Gastrocnemius medialis (tissue), 4 donors: ENCODE measurements at regions not wholly inside any gene's neighbourhood (a gene's known extent, or its start where the extent isn't known, plus 50 kb on each side); places are given as distances from the start of the nearest gene placed in this dataset.

Experiments used
- ATAC-seq, 2 donors: fragments of 150-250 bp; one replicate each; pipeline ENCODE4 v1.9.1; 2016
- DNase-seq, 2 donors: peaks; one replicate each; pipeline ENCODE4 v3.0.0-alpha.2; 2019
- H3K27ac ChIP-seq, 4 donors: fragments of 200-600 bp; sonication (generic); 1 replicate in 1 of 4; 2 replicates in 3 of 4; pipeline ENCODE4 v1.5.1; 2016 to 2018; ENCODE audit warnings: mild to moderate bottlenecking in 2 of 4, moderate library complexity in 1 of 4
- H3K27me3 ChIP-seq, 3 donors: fragments of 200-600 bp; sonication (generic) in 2 of 3; 1 replicate in 1 of 3; 2 replicates in 2 of 3; pipeline versions ENCODE4 v1.5.1 to v1.6.0; 2016 to 2019; ENCODE audit warnings: mild to moderate bottlenecking in 1 of 3, moderate library complexity in 1 of 3
- H3K36me3 ChIP-seq, 2 donors: fragments of 200-600 bp; sonication (generic) in 1 of 2; one replicate each; pipeline ENCODE4 v1.5.1; 2017 to 2018
- H3K4me1 ChIP-seq, 2 donors: fragments of 200-600 bp; sonication (generic) in 1 of 2; one replicate each; pipeline ENCODE4 v1.5.1; 2016 to 2017; ENCODE audit warnings: mild to moderate bottlenecking in 2 of 2
- H3K4me3 ChIP-seq, 4 donors: fragments of 200-600 bp; sonication (generic) in 3 of 4; 1 replicate in 1 of 4; 2 replicates in 3 of 4; pipeline ENCODE4 v1.5.1; 2016 to 2019; ENCODE audit warnings: mild to moderate bottlenecking in 2 of 4
- H3K9me3 ChIP-seq, 3 donors: fragments of 200-600 bp; sonication (generic) in 2 of 3; 1 replicate in 1 of 3; 2 replicates in 2 of 3; pipeline ENCODE4 v1.5.1; 2016 to 2019
- POLR2A ChIP-seq, 2 donors: fragments of 450-650 bp; IDR thresholded peaks; one replicate each; pipeline ENCODE4 v1.6.1; 2017; ENCODE audit warnings: antibody characterized with exemption in 2 of 2, mild to moderate bottlenecking in 2 of 2, moderate library complexity in 2 of 2
- in situ Hi-C, 4 donors: fragments of 200-750 bp; cut with MboI; loops; one replicate each; pipeline versions ENCODE4 v1.15.0 to v1.8.0; 2017; ENCODE audit warnings: low sequenced_read_pairs in 4 of 4
- intact Hi-C: fragments of 100-400 bp; cut with DNase I; formaldehyde crosslinking; loops from one replicate; pipeline ENCODE4 v1.15.1; 2023; ENCODE audit warnings: low total_unique reads
- TF ChIP-seq, protein P1 (sequence below), 5 experiments: fragments of 450-650 bp in 3 of 5; fragments of 200-600 bp in 2 of 5; sonication (generic) in 2 of 5; IDR thresholded peaks in 4 of 5; conservative IDR thresholded peaks in 1 of 5; 1 replicate in 4 of 5; 2 replicates in 1 of 5; pipeline ENCODE4 v1.5.1; 2016 to 2019; ENCODE audit warnings: antibody characterized with exemption in 5 of 5, mild to moderate bottlenecking in 3 of 5, moderate library complexity in 3 of 5

DNA sequence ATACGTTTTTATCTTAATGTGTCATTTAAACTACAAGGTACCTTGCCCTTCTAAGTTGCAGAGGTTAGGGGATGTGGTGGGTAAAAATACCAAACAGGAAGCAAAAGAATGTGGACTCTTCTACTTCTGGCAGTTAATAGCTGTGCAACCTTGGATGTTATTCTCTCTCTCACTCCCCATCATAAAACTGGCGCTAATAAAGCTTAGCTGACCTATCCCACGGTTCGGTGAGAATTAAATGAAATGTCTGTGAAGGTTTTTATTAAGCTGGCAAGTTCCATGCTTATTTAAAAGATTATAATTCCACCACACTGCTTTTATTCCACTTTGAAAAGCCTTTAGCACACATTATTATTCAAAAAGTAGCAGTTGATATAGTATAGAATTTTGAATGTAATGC is 127.8 kb upstream of the SLC22A23 start:
- intact Hi-C loops: no loop called here
- H3K27me3 ChIP-seq: peaks cover 0 to 2% (median 0%) of the 10 kb centered on the region in 3 donors
- ATAC-seq: no peak
- H3K36me3 ChIP-seq: no peaks in the 10 kb centered on the region
- no peak overlapping the region for H3K4me3 ChIP-seq
- in situ Hi-C loops: no loop called here
- H3K4me1 ChIP-seq: no peaks in the 10 kb centered on the region
- TF ChIP-seq POLR2A (IDR thresholded peaks at IDR 0.05): no peak
- TF ChIP-seq, protein P1, sequence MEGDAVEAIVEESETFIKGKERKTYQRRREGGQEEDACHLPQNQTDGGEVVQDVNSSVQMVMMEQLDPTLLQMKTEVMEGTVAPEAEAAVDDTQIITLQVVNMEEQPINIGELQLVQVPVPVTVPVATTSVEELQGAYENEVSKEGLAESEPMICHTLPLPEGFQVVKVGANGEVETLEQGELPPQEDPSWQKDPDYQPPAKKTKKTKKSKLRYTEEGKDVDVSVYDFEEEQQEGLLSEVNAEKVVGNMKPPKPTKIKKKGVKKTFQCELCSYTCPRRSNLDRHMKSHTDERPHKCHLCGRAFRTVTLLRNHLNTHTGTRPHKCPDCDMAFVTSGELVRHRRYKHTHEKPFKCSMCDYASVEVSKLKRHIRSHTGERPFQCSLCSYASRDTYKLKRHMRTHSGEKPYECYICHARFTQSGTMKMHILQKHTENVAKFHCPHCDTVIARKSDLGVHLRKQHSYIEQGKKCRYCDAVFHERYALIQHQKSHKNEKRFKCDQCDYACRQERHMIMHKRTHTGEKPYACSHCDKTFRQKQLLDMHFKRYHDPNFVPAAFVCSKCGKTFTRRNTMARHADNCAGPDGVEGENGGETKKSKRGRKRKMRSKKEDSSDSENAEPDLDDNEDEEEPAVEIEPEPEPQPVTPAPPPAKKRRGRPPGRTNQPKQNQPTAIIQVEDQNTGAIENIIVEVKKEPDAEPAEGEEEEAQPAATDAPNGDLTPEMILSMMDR (IDR thresholded peaks at IDR 0.05 in 4 of 5, conservative IDR thresholded peaks at IDR 0.05 in 1 of 5): no peak
- H3K27ac ChIP-seq: no peak overlapping the region
- no peak for DNase-seq
- H3K9me3 ChIP-seq: peaks cover 0 to 6% (median 0%) of the 10 kb centered on the region in 3 donors

DNA sequence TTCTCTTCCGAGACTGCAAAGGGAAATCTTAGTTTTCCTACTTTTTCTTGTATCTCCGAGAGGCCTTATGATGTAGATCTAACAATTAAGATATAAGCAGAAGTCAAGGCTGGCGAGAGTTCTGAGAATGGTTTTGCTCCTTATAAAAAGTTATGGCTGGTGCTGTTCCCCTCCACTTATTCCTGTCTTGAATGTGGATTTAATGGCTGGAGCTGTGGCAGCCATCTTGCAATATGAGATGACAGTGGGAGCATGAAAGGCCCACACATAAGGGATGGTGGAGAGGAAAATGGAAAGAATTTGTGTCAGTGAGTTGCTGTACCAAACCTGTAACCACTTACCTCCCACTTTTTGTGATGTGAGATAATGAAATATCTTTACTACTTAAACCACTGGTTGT is 124.6 kb upstream of the SLC22A23 start:
- no peak overlapping the region for H3K27ac ChIP-seq
- ATAC-seq: no peak
- H3K9me3 ChIP-seq: no peaks in the 10 kb centered on the region
- H3K4me3 ChIP-seq: no peak overlapping the region
- no peaks in the 10 kb centered on the region for H3K4me1 ChIP-seq
- H3K36me3 ChIP-seq: no peaks in the 10 kb centered on the region
- in situ Hi-C loops: no loop called here
- TF ChIP-seq, protein P1 (IDR thresholded peaks at IDR 0.05 in 4 of 5, conservative IDR thresholded peaks at IDR 0.05 in 1 of 5): no peak
- TF ChIP-seq POLR2A (IDR thresholded peaks at IDR 0.05): no peak
- no peak for DNase-seq
- intact Hi-C loops: no loop called here
- no peaks in the 10 kb centered on the region for H3K27me3 ChIP-seq

DNA sequence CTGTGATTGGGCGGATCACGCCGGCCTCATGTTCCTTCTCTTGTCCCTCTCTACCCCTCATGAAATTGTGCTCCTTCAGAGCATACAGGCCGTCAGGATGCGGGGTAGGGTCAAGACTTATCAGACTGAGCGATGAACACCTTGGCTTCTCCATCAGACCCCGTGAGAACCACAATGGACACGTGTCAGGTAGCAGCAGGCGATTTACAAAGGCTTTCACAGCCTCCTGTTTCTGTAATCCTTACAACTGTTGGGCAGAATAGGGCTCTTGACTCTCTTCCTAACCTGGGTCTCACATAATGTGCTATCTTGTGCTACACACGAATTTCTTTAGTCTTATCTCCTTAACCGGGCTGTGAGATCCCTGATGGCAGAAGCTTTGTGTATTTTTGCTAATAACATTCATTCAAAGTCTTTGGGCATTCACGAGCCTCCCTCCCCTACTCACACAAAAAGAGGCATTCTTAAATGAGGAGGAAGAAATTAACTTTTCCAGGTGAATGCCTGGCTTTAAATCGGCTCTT is 122.9 kb upstream of the SLC22A23 start:
- Histone ChIP-seq H3K27me3 (no peaks in the 10 kb centered on the region), H3K9me3 (no peaks in the 10 kb centered on the region), H3K27ac (no peak overlapping the region), H3K4me3 (no peak overlapping the region), H3K36me3 (no peaks in the 10 kb centered on the region), H3K4me1 (no peaks in the 10 kb centered on the region)
- no peak for TF ChIP-seq POLR2A (IDR thresholded peaks at IDR 0.05)
- TF ChIP-seq, protein P1 (IDR thresholded peaks at IDR 0.05 in 4 of 5, conservative IDR thresholded peaks at IDR 0.05 in 1 of 5): no peak
- intact Hi-C loops (no loop called here), in situ Hi-C loops (no loop called here)
- DNase-seq (no peak), ATAC-seq (no peak)

DNA sequence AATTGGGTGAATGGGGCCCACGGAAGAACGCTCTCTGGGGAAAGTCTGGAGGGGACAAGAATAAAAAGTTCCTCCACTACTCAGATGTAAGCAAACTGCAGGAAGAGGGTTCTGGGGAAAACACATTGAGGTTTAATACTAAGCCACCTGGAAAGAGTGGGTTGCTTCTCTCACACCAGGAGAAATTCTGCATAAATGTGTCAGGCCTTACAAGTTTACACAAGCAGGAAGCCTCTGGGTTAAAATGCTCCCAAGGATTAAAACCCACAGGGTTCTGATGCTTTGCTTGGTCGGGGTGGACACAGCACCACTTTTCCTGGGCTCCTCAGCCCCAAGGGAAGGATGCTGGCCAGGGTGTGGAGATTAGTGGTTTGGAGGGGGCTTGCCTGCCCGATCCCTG is 122.1 kb upstream of the SLC22A23 start:
- Histone ChIP-seq H3K27me3 (no peaks in the 10 kb centered on the region), H3K9me3 (no peaks in the 10 kb centered on the region), H3K27ac (no peak overlapping the region), H3K36me3 (no peaks in the 10 kb centered on the region), H3K4me1 (no peaks in the 10 kb centered on the region), H3K4me3 (no peak overlapping the region)
- in situ Hi-C loops (no loop called here), intact Hi-C loops (no loop called here)
- no peak for DNase-seq
- no peak for ATAC-seq
- TF ChIP-seq, protein P1 (IDR thresholded peaks at IDR 0.05 in 4 of 5, conservative IDR thresholded peaks at IDR 0.05 in 1 of 5): no peak
- no peak for TF ChIP-seq POLR2A (IDR thresholded peaks at IDR 0.05)

DNA sequence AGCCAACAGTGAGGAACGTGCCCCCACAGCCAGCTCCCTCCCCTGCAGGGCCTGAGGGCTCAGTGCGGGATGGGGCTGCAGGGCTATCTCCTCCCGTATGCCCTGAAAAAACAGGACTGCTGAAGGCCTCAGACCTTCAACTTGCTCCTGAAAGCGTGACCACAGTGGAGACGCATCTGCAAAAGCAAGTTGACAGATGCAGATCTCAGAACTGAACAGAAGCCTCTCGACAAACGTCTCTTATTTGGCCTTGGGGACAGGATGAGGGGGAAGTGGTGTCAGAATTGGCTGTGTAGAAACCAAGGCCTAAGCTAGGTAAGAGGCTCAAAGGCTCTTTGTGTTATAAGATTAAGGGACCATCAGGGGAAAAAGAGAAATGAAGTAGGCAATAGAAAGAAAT is 120.7 kb upstream of the SLC22A23 start:
- Histone ChIP-seq H3K27ac (no peak overlapping the region), H3K4me1 (no peaks in the 10 kb centered on the region), H3K9me3 (no peaks in the 10 kb centered on the region), H3K36me3 (no peaks in the 10 kb centered on the region), H3K4me3 (no peak overlapping the region), H3K27me3 (no peaks in the 10 kb centered on the region)
- DNase-seq (no peak), ATAC-seq (no peak)
- intact Hi-C loops (no loop called here), in situ Hi-C loops (no loop called here)
- TF ChIP-seq, protein P1 (IDR thresholded peaks at IDR 0.05 in 4 of 5, conservative IDR thresholded peaks at IDR 0.05 in 1 of 5): no peak
- TF ChIP-seq POLR2A (IDR thresholded peaks at IDR 0.05): no peak
